Nephron (organoid): ENCODE measurements at regions not wholly inside any gene's neighbourhood (a gene's known extent, or its start where the extent isn't known, plus 50 kb on each side); places are given as distances from the start of the nearest gene placed in this dataset.

Experiments used
- H3K27ac Mint-ChIP-seq, 3 experiments: 2 replicates each; pipeline ENCODE4 v1.8.0; 2020; ENCODE audit warnings: mixed read lengths in 3 of 3, mild to moderate bottlenecking in 2 of 3, moderate library complexity in 1 of 3
- H3K27me3 Mint-ChIP-seq: 2 replicates; pipeline ENCODE4 v1.8.0; 2021; ENCODE audit warnings: low read depth, mild to moderate bottlenecking, moderate library complexity, mixed read lengths
- H3K36me3 Mint-ChIP-seq: 2 replicates; pipeline ENCODE4 v1.8.0; 2020; ENCODE audit warnings: low read depth, mixed read lengths
- H3K4me1 Mint-ChIP-seq: 2 replicates; pipeline ENCODE4 v1.8.0; 2020; ENCODE audit warnings: mixed read lengths
- H3K4me3 Mint-ChIP-seq, 3 experiments: 2 replicates each; pipeline ENCODE4 v1.8.0; 2020; ENCODE audit warnings: mild to moderate bottlenecking in 3 of 3, mixed read lengths in 3 of 3, moderate library complexity in 2 of 3
- H3K9me3 Mint-ChIP-seq: 2 replicates; pipeline ENCODE4 v1.8.0; 2020; ENCODE audit warnings: mixed read lengths
- CTCF ChIP-seq, 3 experiments: fragments of 200-600 bp; sonication (generic); IDR thresholded peaks; one replicate each; pipeline ENCODE4 v1.5.0; 2021; ENCODE audit warnings: antibody characterized with exemption in 3 of 3; ENCODE audit not compliant: unreplicated experiment in 3 of 3

- peaks cover 3% of the 10 kb centered on the region for H3K9me3 Mint-ChIP-seq
- H3K27ac Mint-ChIP-seq: no peak overlapping the region
- TF ChIP-seq CTCF (IDR thresholded peaks at IDR 0.05; ENCODE audit: unreplicated experiment in 3 of 3): no peak
- H3K4me3 Mint-ChIP-seq: no peak overlapping the region
- H3K27me3 Mint-ChIP-seq: no peaks in the 10 kb centered on the region
- H3K36me3 Mint-ChIP-seq: no peaks in the 10 kb centered on the region
- H3K4me1 Mint-ChIP-seq: peaks cover 5% of the 10 kb centered on the region
These were observed 73.4 kb upstream of the POU1F1 start for GRCh38 chr3:87349833-87350232.

- H3K36me3 Mint-ChIP-seq: no peaks in the 10 kb centered on the region
- peaks cover 4% of the 10 kb centered on the region for H3K9me3 Mint-ChIP-seq
- no peak overlapping the region for H3K27ac Mint-ChIP-seq
- no peak for TF ChIP-seq CTCF (IDR thresholded peaks at IDR 0.05; ENCODE audit: unreplicated experiment in 3 of 3)
- no peak overlapping the region for H3K4me3 Mint-ChIP-seq
- H3K27me3 Mint-ChIP-seq: no peaks in the 10 kb centered on the region
- no peaks in the 10 kb centered on the region for H3K4me1 Mint-ChIP-seq
These were observed 60.4 kb upstream of the POU1F1 start for GRCh38 chr3:87336761-87337160.

- H3K27me3 Mint-ChIP-seq: no peaks in the 10 kb centered on the region
- no peak for TF ChIP-seq CTCF (IDR thresholded peaks at IDR 0.05; ENCODE audit: unreplicated experiment in 3 of 3)
- H3K36me3 Mint-ChIP-seq: no peaks in the 10 kb centered on the region
- H3K4me1 Mint-ChIP-seq: no peaks in the 10 kb centered on the region
- H3K27ac Mint-ChIP-seq: no peak overlapping the region
- H3K9me3 Mint-ChIP-seq: peaks cover 3% of the 10 kb centered on the region
- H3K4me3 Mint-ChIP-seq: no peak overlapping the region
These were observed 59.5 kb upstream of the POU1F1 start for GRCh38 chr3:87335931-87336330.

- H3K27me3 Mint-ChIP-seq: no peaks in the 10 kb centered on the region
- H3K27ac Mint-ChIP-seq: peak overlapping the region in 1 of 3 experiments; percentile 43
These were observed 57.1 kb upstream of the POU1F1 start for GRCh38 chr3:87333393-87333892.

GRCh38 chr3:87332789-87333188 is 56.4 kb upstream of the POU1F1 start:
- peak overlapping the region in 1 of 3 experiments; percentile 37 for H3K27ac Mint-ChIP-seq

More at GRCh38 chr3:87333393-87333892, 57.1 kb upstream of the POU1F1 start:
- H3K4me1 Mint-ChIP-seq: no peaks in the 10 kb centered on the region
- no peaks in the 10 kb centered on the region for H3K9me3 Mint-ChIP-seq
- H3K4me3 Mint-ChIP-seq: no peak overlapping the region
- H3K36me3 Mint-ChIP-seq: no peaks in the 10 kb centered on the region
- TF ChIP-seq CTCF (IDR thresholded peaks at IDR 0.05; ENCODE audit: unreplicated experiment in 3 of 3): no peak

More at GRCh38 chr3:87332789-87333188, 56.4 kb upstream of the POU1F1 start:
- no peaks in the 10 kb centered on the region for H3K36me3 Mint-ChIP-seq
- no peaks in the 10 kb centered on the region for H3K27me3 Mint-ChIP-seq
- no peaks in the 10 kb centered on the region for H3K9me3 Mint-ChIP-seq
- no peak overlapping the region for H3K4me3 Mint-ChIP-seq
- no peaks in the 10 kb centered on the region for H3K4me1 Mint-ChIP-seq
- TF ChIP-seq CTCF (IDR thresholded peaks at IDR 0.05; ENCODE audit: unreplicated experiment in 3 of 3): no peak
